Nephron progenitor cell (in vitro differentiated cells): ENCODE measurements at regions not wholly inside any gene's neighbourhood (a gene's known extent, or its start where the extent isn't known, plus 50 kb on each side); places are given as distances from the start of the nearest gene placed in this dataset.
A peak's percentile ranks its signal among the peaks of the same experiment; 100 is the strongest.

ENCODE experiments used
- DNase-seq: peaks from one replicate; pipeline ENCODE4 v3.0.0; 2021
- H3K27ac Mint-ChIP-seq: 2 replicates; pipeline ENCODE4 v1.8.0; 2021; ENCODE audit warnings: mild to moderate bottlenecking, moderate library complexity, mixed read lengths
- H3K27me3 Mint-ChIP-seq: 2 replicates; pipeline ENCODE4 v1.8.0; 2021; ENCODE audit warnings: mild to moderate bottlenecking, low read depth, mixed read lengths; ENCODE audit not compliant: poor library complexity
- H3K36me3 Mint-ChIP-seq: 2 replicates; pipeline ENCODE4 v1.8.0; 2021; ENCODE audit warnings: low read depth, mixed read lengths
- H3K4me1 Mint-ChIP-seq: 2 replicates; pipeline ENCODE4 v1.8.0; 2021; ENCODE audit warnings: mixed read lengths
- H3K4me3 Mint-ChIP-seq: 2 replicates; pipeline ENCODE4 v1.8.0; 2021; ENCODE audit warnings: mild to moderate bottlenecking, moderate library complexity, mixed read lengths
- H3K9me3 Mint-ChIP-seq: 2 replicates; pipeline ENCODE4 v1.8.0; 2021; ENCODE audit warnings: mild to moderate bottlenecking, moderate library complexity, mixed read lengths
- CTCF ChIP-seq: fragments of 200-600 bp; sonication (generic); IDR thresholded peaks from 2 replicates; pipeline ENCODE4 v1.5.0; 2021; ENCODE audit warnings: antibody characterized with exemption

- Mint-ChIP-seq H3K27me3 (peaks cover 17% of the 10 kb centered on the region), H3K27ac (no peak overlapping the region), H3K9me3 (peaks cover 24% of the 10 kb centered on the region), H3K36me3 (peaks cover 10% of the 10 kb centered on the region), H3K4me1 (peaks cover 23% of the 10 kb centered on the region), H3K4me3 (no peak overlapping the region)
- no peak for TF ChIP-seq CTCF
- no peak for DNase-seq
These were observed 230.3 kb upstream of the TLE3 start for GRCh38 chr15:70327856-70328678.

GRCh38 chr15:70327328-70327855 is 229.7 kb upstream of the TLE3 start:
- H3K27ac Mint-ChIP-seq, result no peak overlapping the region
- peaks cover 18% of the 10 kb centered on the region for H3K27me3 Mint-ChIP-seq
- no peak overlapping the region for H3K4me3 Mint-ChIP-seq
- H3K9me3 Mint-ChIP-seq, result peaks cover 20% of the 10 kb centered on the region
- TF ChIP-seq CTCF, result no peak
- DNase-seq, result no peak
- peaks cover 30% of the 10 kb centered on the region for H3K4me1 Mint-ChIP-seq
- peaks cover 8% of the 10 kb centered on the region for H3K36me3 Mint-ChIP-seq

GRCh38 chr15:70324001-70324974 is 226.6 kb upstream of the TLE3 start:
- Mint-ChIP-seq H3K4me3 (no peak overlapping the region), H3K4me1 (peaks cover 48% of the 10 kb centered on the region), H3K27ac (no peak overlapping the region), H3K9me3 (no peaks in the 10 kb centered on the region), H3K27me3 (peaks cover 18% of the 10 kb centered on the region), H3K36me3 (no peaks in the 10 kb centered on the region)
- no peak for TF ChIP-seq CTCF
- no peak for DNase-seq

GRCh38 chr15:70323111-70323851 is 225.6 kb upstream of the TLE3 start:
- no peaks in the 10 kb centered on the region for H3K36me3 Mint-ChIP-seq
- peaks cover 17% of the 10 kb centered on the region for H3K27me3 Mint-ChIP-seq
- peak; percentile 33 for DNase-seq
- TF ChIP-seq CTCF, result no peak
- H3K4me3 Mint-ChIP-seq, result peak overlapping the region; percentile 45
- peaks cover 58% of the 10 kb centered on the region for H3K4me1 Mint-ChIP-seq
- peak overlapping the region; percentile 37 for H3K27ac Mint-ChIP-seq
- H3K9me3 Mint-ChIP-seq, result no peaks in the 10 kb centered on the region

GRCh38 chr15:70322051-70322668 is 224.4 kb upstream of the TLE3 start:
- Mint-ChIP-seq H3K36me3 (no peaks in the 10 kb centered on the region), H3K4me3 (no peak overlapping the region), H3K27ac (no peak overlapping the region), H3K27me3 (peaks cover 14% of the 10 kb centered on the region), H3K4me1 (peaks cover 59% of the 10 kb centered on the region), H3K9me3 (no peaks in the 10 kb centered on the region)
- no peak for DNase-seq
- TF ChIP-seq CTCF, result no peak
